IPS-18a (cell line): ENCODE measurements at regions not wholly inside any gene's neighbourhood (a gene's known extent, or its start where the extent isn't known, plus 50 kb on each side); places are given as distances from the start of the nearest gene placed in this dataset.

Experiments used
- H3K27ac ChIP-seq: one replicate; pipeline ENCODE4 v1.5.1; 2013; ENCODE audit warnings: low read length
- H3K27me3 ChIP-seq: one replicate; pipeline ENCODE4 v1.6.1; 2013; ENCODE audit warnings: mild to moderate bottlenecking, low read length; ENCODE audit not compliant: control insufficient read depth, insufficient read depth
- H3K36me3 ChIP-seq: one replicate; pipeline ENCODE4 v1.6.1; 2013; ENCODE audit warnings: low read depth, low read length; ENCODE audit not compliant: control insufficient read depth
- H3K4me1 ChIP-seq: one replicate; pipeline ENCODE4 v1.6.1; 2013; ENCODE audit warnings: low read depth, low read length; ENCODE audit not compliant: control insufficient read depth
- H3K4me3 ChIP-seq: one replicate; pipeline ENCODE4 v1.5.1; 2013; ENCODE audit warnings: low read length
- H3K9ac ChIP-seq: one replicate; pipeline ENCODE4 v1.6.1; 2013; ENCODE audit warnings: mild to moderate bottlenecking, low read length, moderate library complexity
- H3K9me3 ChIP-seq: one replicate; pipeline ENCODE4 v1.6.1; 2013; ENCODE audit warnings: low read depth, low read length; ENCODE audit not compliant: control insufficient read depth

GRCh38 chr5:88117546-88117945 lies 151.1 kb downstream of the TMEM161B start:
- Histone ChIP-seq H3K4me1 (no peaks in the 10 kb centered on the region), H3K9ac (no peak overlapping the region), H3K9me3 (no peaks in the 10 kb centered on the region), H3K36me3 (no peaks in the 10 kb centered on the region), H3K4me3 (no peak overlapping the region), H3K27me3 (no peaks in the 10 kb centered on the region), H3K27ac (no peak overlapping the region)

GRCh38 chr5:88116396-88116795 lies 152.2 kb downstream of the TMEM161B start:
- H3K4me3 ChIP-seq, result no peak overlapping the region
- no peak overlapping the region for H3K9ac ChIP-seq
- H3K27me3 ChIP-seq, result no peaks in the 10 kb centered on the region
- no peaks in the 10 kb centered on the region for H3K4me1 ChIP-seq
- H3K36me3 ChIP-seq, result no peaks in the 10 kb centered on the region
- no peaks in the 10 kb centered on the region for H3K9me3 ChIP-seq
- no peak overlapping the region for H3K27ac ChIP-seq

GRCh38 chr5:88115211-88115610 lies 153.4 kb downstream of the TMEM161B start:
- Histone ChIP-seq H3K4me3 (no peak overlapping the region), H3K9ac (no peak overlapping the region), H3K27me3 (no peaks in the 10 kb centered on the region), H3K4me1 (no peaks in the 10 kb centered on the region), H3K36me3 (no peaks in the 10 kb centered on the region), H3K27ac (no peak overlapping the region), H3K9me3 (no peaks in the 10 kb centered on the region)

- Histone ChIP-seq H3K9ac (no peak overlapping the region), H3K27ac (no peak overlapping the region), H3K9me3 (no peaks in the 10 kb centered on the region), H3K4me1 (no peaks in the 10 kb centered on the region), H3K27me3 (no peaks in the 10 kb centered on the region), H3K4me3 (no peak overlapping the region), H3K36me3 (no peaks in the 10 kb centered on the region)
Measured at GRCh38 chr5:88113429-88113828, 155.2 kb downstream of the TMEM161B start.

GRCh38 chr5:88109818-88110217 lies 158.8 kb downstream of the TMEM161B start:
- no peak overlapping the region for H3K9ac ChIP-seq
- no peak overlapping the region for H3K4me3 ChIP-seq
- no peaks in the 10 kb centered on the region for H3K27me3 ChIP-seq
- H3K36me3 ChIP-seq, result no peaks in the 10 kb centered on the region
- no peaks in the 10 kb centered on the region for H3K4me1 ChIP-seq
- H3K9me3 ChIP-seq, result no peaks in the 10 kb centered on the region
- no peak overlapping the region for H3K27ac ChIP-seq

GRCh38 chr5:88108490-88109279 lies 160.0 kb downstream of the TMEM161B start:
- H3K27me3 ChIP-seq, result no peaks in the 10 kb centered on the region
- no peaks in the 10 kb centered on the region for H3K9me3 ChIP-seq
- H3K36me3 ChIP-seq, result no peaks in the 10 kb centered on the region
- H3K27ac ChIP-seq, result no peak overlapping the region
- H3K4me1 ChIP-seq, result no peaks in the 10 kb centered on the region
- no peak overlapping the region for H3K9ac ChIP-seq
- H3K4me3 ChIP-seq, result no peak overlapping the region

- Histone ChIP-seq H3K9ac (no peak overlapping the region), H3K27me3 (no peaks in the 10 kb centered on the region), H3K9me3 (no peaks in the 10 kb centered on the region), H3K36me3 (no peaks in the 10 kb centered on the region), H3K27ac (no peak overlapping the region), H3K4me3 (no peak overlapping the region), H3K4me1 (peaks cover 18% of the 10 kb centered on the region)
Measured at GRCh38 chr5:88094906-88095496, 173.6 kb downstream of the TMEM161B start.

- no peak overlapping the region for H3K27ac ChIP-seq
- H3K36me3 ChIP-seq, result no peaks in the 10 kb centered on the region
- H3K4me1 ChIP-seq, result peaks cover 18% of the 10 kb centered on the region
- H3K9me3 ChIP-seq, result no peaks in the 10 kb centered on the region
- H3K4me3 ChIP-seq, result no peak overlapping the region
- no peak overlapping the region for H3K9ac ChIP-seq
- H3K27me3 ChIP-seq, result no peaks in the 10 kb centered on the region
Measured at GRCh38 chr5:88094403-88094802, 174.2 kb downstream of the TMEM161B start.

GRCh38 chr5:88093765-88094164 lies 174.9 kb downstream of the TMEM161B start:
- Histone ChIP-seq H3K4me3 (no peak overlapping the region), H3K36me3 (no peaks in the 10 kb centered on the region), H3K27ac (no peak overlapping the region), H3K4me1 (peaks cover 18% of the 10 kb centered on the region), H3K9ac (no peak overlapping the region), H3K27me3 (no peaks in the 10 kb centered on the region), H3K9me3 (no peaks in the 10 kb centered on the region)

GRCh38 chr5:88092958-88093605 lies 175.6 kb downstream of the TMEM161B start:
- Histone ChIP-seq H3K36me3 (no peaks in the 10 kb centered on the region), H3K9ac (no peak overlapping the region), H3K4me1 (peaks cover 18% of the 10 kb centered on the region)

GRCh38 chr5:88092358-88092757 lies 176.3 kb downstream of the TMEM161B start:
- no peak overlapping the region for H3K9ac ChIP-seq
- no peaks in the 10 kb centered on the region for H3K27me3 ChIP-seq
- H3K4me1 ChIP-seq, result peaks cover 18% of the 10 kb centered on the region
- no peaks in the 10 kb centered on the region for H3K36me3 ChIP-seq
- peak overlapping the region; percentile 14 for H3K4me3 ChIP-seq
- no peaks in the 10 kb centered on the region for H3K9me3 ChIP-seq
- no peak overlapping the region for H3K27ac ChIP-seq

More at GRCh38 chr5:88092958-88093605, 175.6 kb downstream of the TMEM161B start:
- Histone ChIP-seq H3K27ac (no peak overlapping the region), H3K27me3 (no peaks in the 10 kb centered on the region), H3K9me3 (no peaks in the 10 kb centered on the region), H3K4me3 (peak overlapping the region; percentile 14)
